ENCODE measurements at regions not wholly inside any gene's neighbourhood (a gene's known extent, or its start where the extent isn't known, plus 50 kb on each side); places are given as distances from the start of the nearest gene placed in this dataset.

- TF ChIP-seq CTCF (conservative IDR thresholded peaks at IDR 0.05) (no peak), ZFX (IDR thresholded peaks at IDR 0.05) (no peak)
Observed at GRCh38 chr2:61737841-61738240, 116.0 kb downstream of the FAM161A start.

Data from C4-2B (cell line).